GM10266 (cell line): ENCODE measurements at regions not wholly inside any gene's neighbourhood (a gene's known extent, or its start where the extent isn't known, plus 50 kb on each side); places are given as distances from the start of the nearest gene placed in this dataset.

Source experiments
- DNase-seq: peaks from one replicate; pipeline ENCODE4 v3.0.0; 2012; ENCODE audit errors: extremely low spot score
- CTCF ChIP-seq: IDR thresholded peaks from 2 replicates; pipeline ENCODE4 v1.5.1; 2012; ENCODE audit warnings: mild to moderate bottlenecking, low read depth; ENCODE audit not compliant: control insufficient read depth, insufficient read depth; ENCODE audit errors: missing control alignments

- TF ChIP-seq CTCF: no peak
- no peak for DNase-seq
Measured at GRCh38 chr13:57784633-57785032, 153.1 kb downstream of the PCDH17 start.

GRCh38 chr13:57787058-57787791, 155.7 kb downstream of the PCDH17 start:
- no peak for DNase-seq
- TF ChIP-seq CTCF: no peak

- TF ChIP-seq CTCF: no peak
- DNase-seq: no peak
Measured at GRCh38 chr13:57799624-57800023, 168.1 kb downstream of the PCDH17 start.

- no peak for TF ChIP-seq CTCF
- DNase-seq: no peak
Measured at GRCh38 chr13:57813651-57814050, 182.1 kb downstream of the PCDH17 start.

GRCh38 chr13:57815600-57815999, 184.1 kb downstream of the PCDH17 start:
- no peak for TF ChIP-seq CTCF
- DNase-seq: no peak

- TF ChIP-seq CTCF: no peak
Measured at GRCh38 chr13:57820924-57821323, 189.4 kb downstream of the PCDH17 start.

GRCh38 chr13:57823704-57824103, 192.2 kb downstream of the PCDH17 start:
- TF ChIP-seq CTCF: no peak
- no peak for DNase-seq

More at GRCh38 chr13:57820924-57821323, 189.4 kb downstream of the PCDH17 start:
- DNase-seq: no peak
